Posterior vena cava (tissue), 2 donors: ENCODE measurements at regions not wholly inside any gene's neighbourhood (a gene's known extent, or its start where the extent isn't known, plus 50 kb on each side); places are given as distances from the start of the nearest gene placed in this dataset.

ENCODE experiments used
- DNase-seq: peaks from one replicate; pipeline ENCODE4 v3.0.0-alpha.2; 2020; ENCODE audit warnings: low spot score
- intact Hi-C, 2 donors: fragments of 100-400 bp; cut with DNase I; formaldehyde crosslinking; loops; one replicate each; pipeline versions ENCODE4 v1.14.1 to v1.14.2; 2022 to 2023
- donor health status: DM: yes; HTN: yes; CAD: no.
- donor health status: DM: yes; HTN: yes; CAD: no.

DNA sequence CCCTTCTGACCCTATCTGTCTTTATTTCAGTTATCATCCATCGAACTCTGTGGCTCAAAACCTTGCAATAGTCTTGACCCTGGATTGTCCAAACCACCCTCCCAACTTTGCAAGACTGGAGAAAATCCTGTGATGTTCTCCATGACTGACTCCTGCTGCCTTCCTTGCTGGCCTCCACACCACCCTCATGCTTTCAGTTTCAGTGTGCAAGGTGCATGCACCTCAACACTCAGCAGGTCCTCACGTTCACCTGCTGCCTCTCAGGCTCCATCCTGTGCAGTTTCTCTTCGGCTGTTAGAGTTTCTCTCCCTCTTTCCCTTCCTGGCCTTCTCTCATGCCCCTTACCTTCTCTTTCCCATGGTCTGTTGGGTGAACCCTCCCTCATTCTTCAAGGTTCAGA lies 59.4 kb upstream of the ASIC2 start:
- intact Hi-C loops = no loop called here
- no peak for DNase-seq

DNA sequence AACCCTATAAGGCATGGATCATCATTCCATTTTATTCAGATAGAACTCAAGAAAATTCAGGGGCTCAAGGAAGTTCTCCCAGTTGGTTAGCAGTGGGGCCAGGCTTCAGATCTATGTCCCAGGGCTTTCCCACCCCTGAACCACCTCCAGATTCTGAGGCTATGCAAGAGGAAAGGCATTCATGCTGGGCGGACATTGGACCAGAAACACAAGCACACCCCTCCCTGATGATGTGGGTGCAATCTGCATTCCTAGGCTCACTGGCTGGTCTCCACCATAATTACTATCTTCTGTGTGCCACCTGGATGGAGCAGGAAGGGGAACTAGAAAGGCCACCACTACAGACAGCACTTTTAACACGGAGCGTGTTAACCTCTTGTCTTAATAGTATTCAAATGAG lies 63.2 kb upstream of the ASIC2 start:
- DNase-seq = no peak
- intact Hi-C loops = no loop called here

DNA sequence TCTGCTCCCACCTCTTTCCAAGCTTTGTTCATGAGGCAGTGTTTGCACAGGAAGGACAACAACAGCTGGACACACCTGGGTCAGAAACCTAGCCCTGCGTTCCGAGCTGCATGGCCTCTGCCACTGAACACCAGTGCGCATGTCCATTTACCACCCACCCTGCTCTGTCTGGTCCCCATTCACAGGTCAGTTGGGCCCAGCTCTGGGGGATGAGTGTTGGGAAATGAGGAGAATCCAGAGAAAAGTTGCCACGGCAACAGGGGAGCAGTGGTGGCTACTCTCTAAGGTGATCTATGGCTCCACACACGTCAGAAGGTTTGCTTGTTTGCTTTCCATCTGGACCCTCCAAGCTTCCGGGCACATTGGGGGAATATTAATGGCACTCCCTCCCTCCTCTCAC lies 70.4 kb upstream of the ASIC2 start:
- intact Hi-C loops = no loop called here
- no peak for DNase-seq

DNA sequence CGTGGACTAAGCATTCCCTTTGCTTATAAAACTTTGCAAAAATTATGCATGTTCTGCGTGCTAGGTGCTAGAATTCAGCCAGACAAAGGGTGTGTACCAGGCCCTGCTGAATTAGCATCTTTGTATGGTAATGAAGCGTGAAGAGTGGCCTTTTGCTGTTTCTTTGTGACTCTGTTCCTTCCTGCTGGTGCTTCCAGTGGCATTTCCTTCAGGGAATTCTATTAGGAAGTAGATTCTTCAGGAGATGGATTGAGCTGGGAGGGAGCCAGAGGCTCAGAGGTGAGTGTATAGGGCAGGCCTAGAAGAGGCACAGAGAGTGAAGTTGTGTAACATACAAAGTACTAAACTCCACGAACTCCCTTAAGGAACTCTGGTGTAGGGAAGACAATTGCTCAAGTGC lies 73.9 kb upstream of the ASIC2 start:
- DNase-seq = no peak
- intact Hi-C loops = no loop called here

DNA sequence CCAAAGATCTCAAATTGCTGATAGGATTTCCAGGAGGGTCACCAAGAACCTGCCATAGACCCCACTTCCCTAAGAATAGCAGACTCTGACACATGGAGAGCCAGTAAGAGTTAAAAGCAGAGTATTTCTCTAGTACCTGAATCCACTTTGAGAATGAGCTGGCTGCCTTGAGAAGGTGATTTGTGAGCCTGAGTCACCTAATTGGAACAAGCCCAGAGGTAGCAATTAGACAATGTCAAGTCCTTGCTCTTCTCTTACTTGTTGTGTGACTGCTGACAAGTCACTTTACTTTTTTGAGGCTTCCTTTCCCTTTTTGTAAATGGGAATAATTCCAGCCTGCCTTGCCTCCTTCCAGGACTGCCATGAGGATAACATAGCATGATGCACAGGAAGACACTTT lies 76.1 kb upstream of the ASIC2 start:
- intact Hi-C loops = no loop called here
- DNase-seq = no peak

DNA sequence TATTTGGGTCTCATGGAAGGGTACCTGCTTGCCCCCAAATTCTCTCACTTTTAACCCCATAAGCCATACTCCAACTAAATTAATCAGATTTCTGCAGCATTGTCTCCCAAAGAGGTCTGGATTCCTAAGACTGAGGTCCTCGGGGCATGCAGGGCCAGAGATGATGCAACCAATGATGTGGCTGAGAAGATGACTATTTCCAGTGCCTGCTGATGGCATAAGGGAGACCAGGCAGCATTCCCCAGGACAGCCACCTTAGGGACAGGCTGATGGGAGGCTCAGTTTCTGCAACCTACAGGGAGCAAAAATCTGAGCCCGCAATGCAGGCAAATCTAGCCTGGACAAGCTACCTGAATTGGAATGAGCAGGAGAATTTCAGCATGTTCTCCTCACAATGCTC lies 76.8 kb upstream of the ASIC2 start:
- intact Hi-C loops = no loop called here
- DNase-seq = no peak

DNA sequence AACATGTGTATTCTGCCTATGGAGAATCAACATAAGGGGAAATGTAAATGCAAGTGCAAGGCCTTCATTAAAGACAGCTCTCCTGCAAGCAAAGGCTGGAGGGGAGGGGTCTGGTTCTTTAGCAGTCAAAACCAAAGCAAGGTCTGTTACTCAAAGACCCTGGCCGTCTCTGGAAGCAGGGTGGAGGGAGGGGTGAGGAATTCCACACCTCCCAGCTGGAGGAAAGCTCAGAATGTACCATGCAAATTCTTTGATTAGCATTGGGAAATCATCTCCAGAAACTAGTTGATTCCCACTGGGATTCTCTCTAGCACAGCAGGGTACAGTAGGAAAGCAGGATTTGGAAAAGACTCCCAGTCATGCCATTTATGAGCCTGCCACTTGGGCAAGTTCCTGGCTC lies 77.3 kb upstream of the ASIC2 start:
- intact Hi-C loops = no loop called here
- no peak for DNase-seq

DNA sequence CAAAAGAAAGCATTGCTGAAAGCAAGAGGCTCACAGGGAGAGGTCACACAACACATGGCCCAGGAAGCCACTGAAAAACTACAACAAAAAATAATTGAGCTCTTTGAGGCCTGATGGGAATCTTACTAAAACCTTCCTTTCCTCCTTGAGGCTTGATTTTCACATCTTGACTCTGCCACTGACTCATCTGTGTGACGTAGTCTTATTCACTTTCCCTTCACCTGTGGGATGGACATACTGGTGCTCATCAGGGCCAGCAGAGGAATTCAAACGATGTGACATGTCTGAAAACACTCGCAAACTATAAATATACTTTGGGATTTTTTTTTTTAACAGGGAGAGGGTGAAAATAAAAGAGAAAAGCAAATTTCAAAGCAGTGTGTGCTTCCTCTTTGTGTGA lies 78.3 kb upstream of the ASIC2 start:
- intact Hi-C loops = no loop called here
- no peak for DNase-seq

DNA sequence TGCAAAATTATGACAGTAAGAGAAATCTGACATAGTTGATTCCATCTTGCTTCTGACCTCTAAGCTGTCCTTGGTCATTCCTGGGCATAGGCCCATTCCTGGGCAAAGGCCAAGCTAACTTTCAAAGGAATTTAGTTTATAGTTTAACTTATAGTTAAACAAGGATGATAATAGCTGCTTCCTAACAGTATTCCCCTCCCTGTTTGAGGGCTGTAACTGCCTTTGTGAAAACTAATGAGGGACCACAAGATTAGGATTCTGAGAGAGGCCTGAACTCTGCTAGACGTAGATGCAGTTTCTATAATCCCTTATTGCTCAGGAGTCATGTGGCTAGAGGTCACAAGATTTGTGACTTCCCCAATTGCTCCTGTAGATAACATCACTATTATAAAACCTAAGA lies 80.2 kb upstream of the ASIC2 start:
- intact Hi-C loops = no loop called here
- no peak for DNase-seq

DNA sequence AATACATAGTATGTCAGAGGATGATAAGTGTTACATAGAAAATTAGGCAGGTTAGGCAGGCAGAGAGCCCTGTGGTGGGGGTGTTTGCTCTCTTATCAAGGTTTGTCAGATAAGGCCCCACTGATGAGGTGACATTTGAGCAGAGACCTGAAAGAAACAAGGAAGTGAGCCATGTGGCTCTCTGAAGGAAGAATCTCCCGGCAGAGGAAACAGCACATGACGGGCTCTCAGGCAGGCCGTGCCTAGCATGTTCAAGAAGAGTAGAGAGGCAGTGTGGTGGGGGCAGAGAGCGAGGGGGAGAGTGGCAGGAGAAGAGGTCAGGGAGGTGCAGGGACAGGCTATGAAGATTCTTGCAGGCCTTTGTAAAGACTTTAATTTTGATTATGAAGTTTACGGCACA lies 82.0 kb upstream of the ASIC2 start:
- DNase-seq = no peak
- intact Hi-C loops = loop anchor here in 1 of 2 donors (2.0 kb wide), 1 partner anchor 48 kb away; no protein-coding TSS in a partner anchor

DNA sequence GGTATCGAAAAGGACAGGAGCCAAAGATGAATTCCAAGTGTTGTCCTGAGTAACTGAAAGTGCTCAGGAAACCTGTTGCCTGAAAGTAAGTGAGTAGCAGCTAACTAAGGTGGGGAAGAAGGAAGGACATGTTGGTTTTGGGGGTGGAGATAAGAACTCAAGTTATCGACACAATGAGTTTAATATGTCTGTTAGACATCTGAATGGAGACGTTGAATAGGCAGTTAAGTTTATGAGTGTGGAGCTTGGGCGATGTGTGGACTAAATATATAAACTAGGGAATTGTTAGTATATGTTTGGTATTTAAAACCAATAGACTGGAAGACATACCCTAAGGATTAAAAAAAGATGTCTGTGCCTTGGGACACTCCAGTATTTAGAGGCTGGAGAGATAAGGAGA lies 82.7 kb upstream of the ASIC2 start:
- intact Hi-C loops = loop anchor here in 1 of 2 donors (2.0 kb wide), 1 partner anchor 49 kb away; no protein-coding TSS in a partner anchor
- DNase-seq = no peak

DNA sequence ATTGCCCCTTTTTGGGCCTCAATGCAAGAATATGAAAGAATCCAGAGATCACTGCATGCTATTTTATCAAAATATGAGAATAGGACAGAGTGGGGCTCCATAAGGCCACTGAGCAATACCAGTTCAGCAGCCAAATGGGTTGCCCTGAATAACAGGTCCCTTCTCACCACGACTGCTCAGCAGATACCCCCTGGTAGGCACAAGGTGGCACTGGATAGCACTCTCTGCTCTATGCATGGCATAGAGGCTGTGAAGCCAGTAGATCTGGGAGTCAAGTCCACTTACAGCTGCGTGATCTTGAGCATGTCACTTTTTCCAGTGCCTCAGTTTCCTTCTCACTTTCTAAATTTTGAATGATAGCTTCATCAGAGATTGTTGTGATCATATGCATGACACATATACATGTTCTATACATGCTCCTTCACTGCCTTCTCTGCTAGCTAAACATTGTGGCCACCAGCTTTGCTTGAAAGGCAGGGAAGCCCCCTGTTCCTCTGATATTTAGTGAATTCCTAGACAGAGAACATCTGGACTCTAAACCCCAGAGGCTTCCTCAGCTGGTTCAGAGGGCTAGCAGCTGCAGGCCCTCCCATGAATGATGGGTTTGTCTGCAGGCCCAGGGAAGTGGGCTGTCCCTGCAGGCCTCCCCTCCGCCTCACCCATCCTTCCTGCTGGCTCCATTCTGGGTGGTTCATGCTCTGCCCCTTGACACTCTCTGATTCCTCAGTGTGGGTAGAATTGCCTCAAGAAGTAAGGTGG lies 84.9 kb upstream of the ASIC2 start:
- no peak for DNase-seq
- intact Hi-C loops = no loop called here

DNA sequence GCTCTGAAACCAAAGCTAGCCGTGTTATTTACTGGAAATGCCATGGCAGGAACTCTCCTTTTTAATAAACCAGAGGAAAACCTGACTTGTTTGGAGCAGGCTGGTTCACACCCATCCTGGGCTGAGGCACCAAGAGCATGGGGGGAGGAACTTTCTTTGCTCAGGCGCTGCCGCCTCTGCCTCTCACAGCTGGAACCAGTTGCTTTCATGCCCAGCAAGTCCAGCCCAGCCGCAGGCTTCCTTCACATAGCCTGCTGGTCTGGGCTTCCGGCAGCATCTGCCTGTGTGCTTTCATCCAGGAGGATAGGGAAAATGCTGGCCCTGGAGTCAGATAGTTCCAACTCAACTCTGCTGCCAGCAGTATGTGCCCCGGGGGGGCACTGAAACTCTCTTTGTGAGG lies 88.1 kb upstream of the ASIC2 start:
- no peak for DNase-seq
- intact Hi-C loops = no loop called here

DNA sequence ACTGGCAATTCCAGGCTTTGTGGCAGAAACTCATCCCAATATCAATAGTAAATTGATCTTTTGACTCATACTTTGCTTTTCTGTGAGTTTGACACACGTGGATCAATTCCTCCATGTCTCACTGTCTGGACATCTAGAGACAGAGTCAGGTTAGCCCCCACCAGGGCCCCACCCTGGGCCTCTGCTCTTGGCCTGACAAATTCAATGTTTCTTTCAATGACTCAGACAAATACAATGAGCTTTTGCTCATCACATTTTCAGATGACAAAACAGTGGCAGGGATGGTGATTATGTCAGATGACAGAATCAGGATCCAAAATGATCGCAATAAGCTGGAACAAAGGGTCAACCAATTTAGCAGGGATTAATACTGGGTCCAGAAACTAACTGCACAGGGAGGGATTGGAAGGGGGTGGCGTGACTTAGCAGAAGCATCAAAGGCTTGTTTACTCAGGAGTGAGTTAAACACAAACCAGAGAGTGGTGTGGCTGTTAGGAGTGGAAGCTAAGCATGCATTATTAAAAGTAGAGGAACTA lies 90.5 kb upstream of the ASIC2 start:
- DNase-seq = no peak
- intact Hi-C loops = no loop called here

DNA sequence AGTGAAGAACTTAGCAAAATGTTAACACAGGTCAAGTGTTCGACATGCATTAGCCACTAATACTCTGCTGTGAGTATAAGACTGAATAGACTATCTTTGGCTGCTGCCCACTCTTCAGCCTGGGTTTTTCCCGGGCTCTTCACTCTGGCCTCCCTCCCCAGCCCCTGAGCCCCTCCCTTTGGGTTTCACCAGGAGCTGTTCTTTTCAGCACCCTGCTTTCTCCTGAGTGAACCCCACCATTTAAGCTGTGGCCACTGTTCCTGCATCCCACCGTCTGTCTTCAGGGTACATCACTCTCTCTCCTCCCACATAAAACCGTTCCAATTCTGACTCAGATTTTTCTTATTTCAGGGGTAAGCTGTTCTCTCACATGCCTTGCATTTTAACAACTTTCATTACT lies 92.0 kb upstream of the ASIC2 start:
- intact Hi-C loops = no loop called here
- no peak for DNase-seq

DNA sequence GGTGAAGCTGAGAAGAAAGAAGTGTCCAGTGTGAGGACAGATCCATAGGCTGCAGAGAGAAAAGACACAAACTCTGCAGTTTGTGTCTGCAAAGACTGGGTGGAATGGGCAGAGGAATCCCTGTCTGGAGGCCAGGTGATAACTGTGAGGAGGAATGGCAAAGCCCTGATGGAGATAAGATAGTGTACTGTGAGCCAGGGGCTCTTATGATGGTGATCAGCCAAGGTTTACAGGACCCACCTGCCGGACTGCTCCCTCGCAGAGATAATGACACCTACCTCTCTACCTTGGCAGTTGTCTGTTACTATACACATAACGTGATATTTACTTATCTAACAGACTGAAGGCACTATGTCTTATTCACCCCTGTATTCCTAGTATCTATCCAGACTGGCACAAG lies 92.6 kb upstream of the ASIC2 start:
- intact Hi-C loops = no loop called here
- no peak for DNase-seq

DNA sequence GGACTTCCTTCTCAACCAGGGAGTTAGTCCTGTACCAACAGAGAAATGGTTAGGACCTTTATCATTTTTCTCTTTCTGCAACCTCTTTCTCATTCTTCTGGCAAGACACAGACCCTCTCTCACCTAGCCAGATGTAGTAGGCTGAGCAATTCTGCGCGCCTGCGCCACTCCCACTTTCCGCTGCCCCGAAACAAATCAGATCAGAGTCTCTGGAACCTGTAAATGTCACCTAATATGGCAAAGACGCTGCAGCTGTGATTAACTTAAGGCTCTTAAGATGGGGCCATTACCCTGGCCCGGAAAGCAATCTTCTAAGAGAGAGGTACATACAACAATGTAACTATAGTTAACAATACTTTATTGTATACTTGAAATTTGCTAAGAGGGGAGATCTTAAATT lies 94.3 kb upstream of the ASIC2 start:
- no peak for DNase-seq

DNA sequence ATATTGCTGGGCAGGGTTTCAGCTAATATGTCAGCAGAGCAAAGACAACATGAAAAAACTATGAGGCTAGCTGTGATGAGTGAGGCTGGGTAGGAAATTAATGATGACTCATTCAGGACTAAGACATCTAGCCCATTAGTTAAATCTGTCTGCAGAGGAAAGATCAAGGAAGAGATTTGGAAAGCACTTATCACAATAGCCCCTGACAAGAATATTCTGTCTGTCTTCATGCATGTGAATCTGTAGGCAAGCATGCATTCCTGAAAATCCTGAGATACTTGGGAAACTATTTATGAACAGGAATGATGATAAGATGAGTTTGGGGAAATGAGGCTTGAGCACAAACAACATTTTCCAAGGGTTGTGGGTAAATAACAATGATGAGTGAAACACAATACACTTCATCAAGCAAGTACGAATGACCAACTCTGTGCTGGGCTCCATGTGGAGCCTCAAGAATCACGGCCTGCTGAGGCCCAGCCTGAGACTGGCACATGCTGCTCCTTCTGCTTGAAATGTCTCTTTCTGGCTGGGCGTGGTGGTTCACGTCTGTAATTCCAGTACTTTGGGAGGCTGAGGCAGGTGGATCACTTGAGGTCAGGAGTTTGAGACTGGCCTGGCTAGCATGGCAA lies 96.5 kb upstream of the ASIC2 start:
- no peak for DNase-seq
- intact Hi-C loops = no loop called here

More for the DNA sequence above, 94.3 kb upstream of the ASIC2 start:
- intact Hi-C loops = no loop called here

DNA sequence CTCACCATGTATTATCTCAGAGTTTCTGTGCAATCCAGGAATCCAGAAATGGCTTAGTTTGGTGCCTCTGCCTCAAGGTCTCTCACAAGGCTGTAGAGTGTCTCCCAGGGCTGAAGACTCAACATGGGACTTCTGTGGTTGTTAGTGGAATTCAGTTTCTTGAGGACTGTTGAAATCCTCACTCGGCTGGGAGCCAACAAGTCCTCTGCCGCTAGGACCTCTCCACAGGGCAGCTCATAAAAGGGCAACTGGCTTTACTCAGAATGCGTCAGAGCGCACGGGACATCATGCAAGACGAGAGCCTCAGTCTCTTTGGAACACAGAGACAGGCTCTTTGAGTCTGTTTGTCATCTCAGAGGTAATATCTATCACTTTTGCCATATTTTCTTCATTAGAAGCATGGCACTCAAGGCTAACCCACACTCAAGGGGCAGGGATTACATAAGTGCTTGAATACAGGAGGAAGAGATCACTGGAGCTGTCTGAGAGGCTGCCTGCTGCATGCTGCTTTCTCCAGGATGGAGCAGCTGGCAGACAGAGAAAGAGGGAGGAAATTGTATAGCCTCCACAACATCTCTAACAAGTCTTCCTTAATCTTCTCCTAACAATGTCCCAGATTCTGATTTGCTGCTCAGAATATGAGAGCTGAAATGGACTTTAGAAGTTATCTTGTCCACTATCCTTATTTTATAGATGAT lies 97.5 kb upstream of the ASIC2 start:
- intact Hi-C loops = no loop called here
- DNase-seq = no peak

DNA sequence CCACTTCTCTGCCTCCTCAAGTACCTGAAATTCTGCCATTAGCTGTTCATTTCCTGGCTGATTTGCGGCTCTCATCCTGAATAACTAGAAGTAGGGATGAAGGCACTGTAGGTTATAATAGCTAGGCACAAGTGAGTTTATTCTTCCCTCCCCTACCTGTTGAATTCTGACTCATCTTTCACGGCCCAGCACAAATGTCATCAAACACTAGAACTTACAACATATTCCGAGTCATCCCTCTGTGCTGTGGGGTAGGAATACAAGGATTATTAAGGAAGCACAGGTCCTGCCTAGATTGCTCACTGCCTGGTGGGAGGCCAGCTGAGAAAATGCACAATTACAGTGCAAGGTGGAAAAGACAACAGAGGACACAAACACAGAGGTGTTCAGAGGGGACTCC lies 103.7 kb upstream of the ASIC2 start:
- intact Hi-C loops = no loop called here
- DNase-seq = no peak

DNA sequence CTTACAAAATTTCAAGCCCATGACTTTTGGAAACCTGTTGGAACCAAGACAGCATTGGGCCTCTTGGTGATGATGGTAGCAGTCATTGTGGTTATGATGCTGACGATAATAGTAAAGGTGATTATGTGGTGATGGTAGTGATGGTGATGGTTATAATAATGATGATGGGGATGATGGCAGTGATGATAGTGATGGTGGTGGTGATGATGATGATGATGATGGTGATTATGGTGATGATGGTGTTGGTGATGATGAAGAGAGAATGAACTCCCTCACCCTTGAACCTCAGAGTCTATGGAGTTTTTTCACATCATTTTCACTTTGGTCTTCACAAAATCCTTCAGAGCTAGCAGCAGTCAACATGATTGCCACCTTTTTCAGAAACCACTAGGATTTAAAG lies 105.3 kb upstream of the ASIC2 start:
- intact Hi-C loops = no loop called here
- DNase-seq = no peak
